KOPT-K1 (cell line): ENCODE measurements at regions not wholly inside any gene's neighbourhood (a gene's known extent, or its start where the extent isn't known, plus 50 kb on each side); places are given as distances from the start of the nearest gene placed in this dataset.

ENCODE experiments used
- H3K27ac ChIP-seq: fragments of 200-600 bp; sonication (generic); 2 replicates; pipeline ENCODE4 v1.5.1; 2016; ENCODE audit warnings: antibody characterized with exemption, mild to moderate bottlenecking, low read depth, low read length; ENCODE audit not compliant: poor library complexity, severe bottlenecking
- H3K36me3 ChIP-seq: fragments of 200-600 bp; sonication (generic); 2 replicates; pipeline ENCODE4 v1.5.1; 2017; ENCODE audit warnings: antibody characterized with exemption, mild to moderate bottlenecking, low read length, moderate library complexity; ENCODE audit not compliant: insufficient read depth
- H3K9me3 ChIP-seq: fragments of 200-600 bp; sonication (generic); 2 replicates; pipeline ENCODE4 v1.5.1; 2017; ENCODE audit warnings: antibody characterized with exemption, low read length, mild to moderate bottlenecking; ENCODE audit not compliant: insufficient read depth, poor library complexity, severe bottlenecking

GRCh38 chr2:216570357-216570756 is 62.9 kb upstream of the IGFBP2 start:
- peaks cover 15% of the 10 kb centered on the region for H3K9me3 ChIP-seq
- H3K36me3 ChIP-seq = no peaks in the 10 kb centered on the region
- no peak overlapping the region for H3K27ac ChIP-seq

DNA sequence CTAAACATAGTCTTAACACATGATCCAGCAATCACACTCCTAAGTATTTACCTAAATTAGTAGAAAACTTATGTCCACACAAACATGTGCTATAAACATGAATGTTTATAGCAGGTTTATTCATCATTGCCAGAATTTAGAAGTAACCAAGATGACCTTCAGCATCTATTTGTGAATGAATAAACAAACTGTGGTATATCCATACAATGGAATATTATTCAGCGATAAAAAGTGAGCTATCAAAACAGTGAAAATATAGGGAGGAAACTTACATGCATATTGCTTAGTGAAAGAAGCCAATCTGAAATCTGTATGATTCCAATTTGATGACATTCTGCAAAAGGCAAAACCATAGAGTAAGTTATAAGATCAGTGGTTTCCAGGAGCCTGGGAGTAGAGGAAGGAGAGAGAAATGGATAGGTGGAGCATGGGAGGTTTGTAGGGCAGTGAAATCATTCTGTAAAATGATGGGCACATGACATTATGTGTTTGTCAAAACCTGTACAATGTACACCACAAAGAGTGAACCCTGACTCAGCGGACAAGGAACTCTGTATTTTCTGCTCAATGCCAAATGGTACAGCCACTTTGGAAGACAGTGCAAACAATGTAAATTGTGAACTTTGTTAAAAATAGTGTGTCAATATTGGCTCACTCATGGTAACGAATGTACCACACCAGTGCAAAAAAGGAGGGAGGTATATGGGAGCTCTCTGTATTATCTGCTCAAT is 61.9 kb upstream of the IGFBP2 start:
- Histone ChIP-seq H3K27ac (no peak overlapping the region), H3K9me3 (peaks cover 8% of the 10 kb centered on the region), H3K36me3 (no peaks in the 10 kb centered on the region)

- H3K36me3 ChIP-seq = no peaks in the 10 kb centered on the region
- no peak overlapping the region for H3K27ac ChIP-seq
- peaks cover 8% of the 10 kb centered on the region for H3K9me3 ChIP-seq
These were observed 61.2 kb upstream of the IGFBP2 start for GRCh38 chr2:216571909-216572513.

GRCh38 chr2:216572582-216573578 is 60.3 kb upstream of the IGFBP2 start:
- Histone ChIP-seq H3K27ac (no peak overlapping the region), H3K36me3 (no peaks in the 10 kb centered on the region)

GRCh38 chr2:216574046-216574445 is 59.2 kb upstream of the IGFBP2 start:
- no peak overlapping the region for H3K27ac ChIP-seq
- peaks cover 8% of the 10 kb centered on the region for H3K9me3 ChIP-seq
- no peaks in the 10 kb centered on the region for H3K36me3 ChIP-seq

More at GRCh38 chr2:216572582-216573578, 60.3 kb upstream of the IGFBP2 start:
- peaks cover 8% of the 10 kb centered on the region for H3K9me3 ChIP-seq

GRCh38 chr2:216574586-216574985 is 58.6 kb upstream of the IGFBP2 start:
- H3K27ac ChIP-seq = no peak overlapping the region
- H3K36me3 ChIP-seq = no peaks in the 10 kb centered on the region
- peaks cover 8% of the 10 kb centered on the region for H3K9me3 ChIP-seq

DNA sequence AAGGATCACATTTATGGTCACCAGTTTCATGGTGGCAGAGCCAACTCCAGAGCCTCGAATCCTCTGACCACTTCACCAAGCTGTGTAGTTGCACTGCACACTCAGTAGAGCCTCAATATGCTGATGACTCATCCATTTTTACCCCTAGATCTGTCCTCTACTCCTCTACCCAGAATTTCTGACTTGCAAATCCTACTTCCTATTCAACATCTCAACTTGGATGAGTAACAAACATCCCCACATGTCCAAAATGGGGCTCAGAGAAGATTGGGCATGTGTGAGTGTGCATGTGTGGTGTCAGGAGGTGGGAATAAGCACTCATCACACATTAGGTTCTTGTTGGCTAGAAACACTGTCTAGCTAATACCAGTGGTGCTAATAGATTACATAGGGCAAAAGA is 57.8 kb upstream of the IGFBP2 start:
- H3K36me3 ChIP-seq = no peaks in the 10 kb centered on the region
- H3K9me3 ChIP-seq = peaks cover 8% of the 10 kb centered on the region
- no peak overlapping the region for H3K27ac ChIP-seq

GRCh38 chr2:216576616-216577015 is 56.6 kb upstream of the IGFBP2 start:
- Histone ChIP-seq H3K9me3 (peaks cover under 1% of the 10 kb centered on the region), H3K36me3 (no peaks in the 10 kb centered on the region), H3K27ac (peak overlapping the region; percentile 43)

DNA sequence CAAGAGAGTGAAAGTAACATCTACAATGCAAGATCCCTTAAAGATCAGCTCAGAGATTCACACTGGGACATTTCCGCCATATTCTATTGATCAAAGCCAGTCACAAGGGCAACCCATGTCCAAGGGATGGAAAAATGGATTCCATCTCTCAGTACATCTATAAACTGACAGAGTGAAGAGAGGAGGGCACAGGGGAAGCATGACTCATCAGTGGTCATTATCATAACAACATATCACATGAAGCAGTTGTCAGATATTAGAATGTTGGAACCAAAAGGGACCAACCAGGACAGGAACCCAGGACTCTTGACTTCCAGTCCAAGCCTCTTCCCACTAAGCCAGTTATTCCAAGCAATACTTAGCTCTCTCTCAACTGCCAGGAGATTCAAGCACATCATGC is 54.9 kb upstream of the IGFBP2 start:
- no peaks in the 10 kb centered on the region for H3K36me3 ChIP-seq
- no peaks in the 10 kb centered on the region for H3K9me3 ChIP-seq
- no peak overlapping the region for H3K27ac ChIP-seq

GRCh38 chr2:216583147-216583546 is 50.1 kb upstream of the IGFBP2 start:
- no peak overlapping the region for H3K27ac ChIP-seq
- no peaks in the 10 kb centered on the region for H3K9me3 ChIP-seq
- no peaks in the 10 kb centered on the region for H3K36me3 ChIP-seq
